ENCODE measurements at regions not wholly inside any gene's neighbourhood (a gene's known extent, or its start where the extent isn't known, plus 50 kb on each side); places are given as distances from the start of the nearest gene placed in this dataset.
"Not testable (repeated sequence)": the region's sequence is repeated elsewhere in the genome, so short reads cannot be mapped to it uniquely, and the experiment has no call there.

GRCh38 chr5:67770431-67771025 is 445.0 kb upstream of the PIK3R1 start:
- H3K27ac ChIP-seq (ENCODE audit: low read depth, low read length) = no peak overlapping the region
- no peak overlapping the region for H3K4me3 ChIP-seq (ENCODE audit: low read depth in 1 of 2, low read length in 2 of 2)
- H3K27me3 ChIP-seq (ENCODE audit: control insufficient read depth in 1 of 2, insufficient read depth in 2 of 2, low read length in 2 of 2) = no peaks in the 10 kb centered on the region
- H3K9me3 ChIP-seq (ENCODE audit: low read length) = no peaks in the 10 kb centered on the region
- H3K4me1 ChIP-seq (ENCODE audit: insufficient read depth, low read length) = peaks cover 11% of the 10 kb centered on the region
- H3K36me3 ChIP-seq (ENCODE audit: insufficient read depth, low read length) = no peaks in the 10 kb centered on the region
- H3K9ac ChIP-seq (ENCODE audit: low read length) = no peak overlapping the region

GRCh38 chr5:67765697-67766096 is 449.9 kb upstream of the PIK3R1 start:
- Histone ChIP-seq H3K9ac (ENCODE audit: low read length) (no peak overlapping the region), H3K36me3 (ENCODE audit: insufficient read depth, low read length) (no peaks in the 10 kb centered on the region), H3K27me3 (ENCODE audit: control insufficient read depth in 1 of 2, insufficient read depth in 2 of 2, low read length in 2 of 2) (no peaks in the 10 kb centered on the region), H3K9me3 (ENCODE audit: low read length) (no peaks in the 10 kb centered on the region), H3K4me1 (ENCODE audit: insufficient read depth, low read length) (peaks cover 4% of the 10 kb centered on the region), H3K4me3 (ENCODE audit: low read depth in 1 of 2, low read length in 2 of 2) (no peak overlapping the region), H3K27ac (ENCODE audit: low read depth, low read length) (no peak overlapping the region)

GRCh38 chr5:67757771-67758170 is 457.8 kb upstream of the PIK3R1 start:
- H3K9me3 ChIP-seq (ENCODE audit: low read length); H3K27ac ChIP-seq (ENCODE audit: low read depth, low read length); H3K4me1 ChIP-seq (ENCODE audit: insufficient read depth, low read length); H3K4me3 ChIP-seq (ENCODE audit: low read depth in 1 of 2, low read length in 2 of 2); H3K36me3 ChIP-seq (ENCODE audit: insufficient read depth, low read length); H3K27me3 ChIP-seq (ENCODE audit: control insufficient read depth in 1 of 2, insufficient read depth in 2 of 2, low read length in 2 of 2); H3K9ac ChIP-seq (ENCODE audit: low read length): not testable (repeated sequence)

- Histone ChIP-seq H3K9ac (ENCODE audit: low read length) (no peak overlapping the region), H3K27ac (ENCODE audit: low read depth, low read length) (no peak overlapping the region), H3K27me3 (ENCODE audit: control insufficient read depth in 1 of 2, insufficient read depth in 2 of 2, low read length in 2 of 2) (no peaks in the 10 kb centered on the region), H3K4me3 (ENCODE audit: low read depth in 1 of 2, low read length in 2 of 2) (no peak overlapping the region), H3K4me1 (ENCODE audit: insufficient read depth, low read length) (no peaks in the 10 kb centered on the region), H3K36me3 (ENCODE audit: insufficient read depth, low read length) (no peaks in the 10 kb centered on the region), H3K9me3 (ENCODE audit: low read length) (no peaks in the 10 kb centered on the region)
These were observed 463.2 kb upstream of the PIK3R1 start for GRCh38 chr5:67752357-67752708.

- H3K9ac ChIP-seq (ENCODE audit: low read length) = no peak overlapping the region
- no peaks in the 10 kb centered on the region for H3K9me3 ChIP-seq (ENCODE audit: low read length)
- H3K27me3 ChIP-seq (ENCODE audit: control insufficient read depth in 1 of 2, insufficient read depth in 2 of 2, low read length in 2 of 2) = no peaks in the 10 kb centered on the region
- H3K36me3 ChIP-seq (ENCODE audit: insufficient read depth, low read length) = no peaks in the 10 kb centered on the region
- H3K27ac ChIP-seq (ENCODE audit: low read depth, low read length) = no peak overlapping the region
- no peaks in the 10 kb centered on the region for H3K4me1 ChIP-seq (ENCODE audit: insufficient read depth, low read length)
- no peak overlapping the region for H3K4me3 ChIP-seq (ENCODE audit: low read depth in 1 of 2, low read length in 2 of 2)
These were observed 467.3 kb upstream of the PIK3R1 start for GRCh38 chr5:67748165-67748690.

GRCh38 chr5:67747096-67747495 is 468.5 kb upstream of the PIK3R1 start:
- H3K4me3 ChIP-seq (ENCODE audit: low read depth in 1 of 2, low read length in 2 of 2) = no peak overlapping the region
- H3K4me1 ChIP-seq (ENCODE audit: insufficient read depth, low read length) = no peaks in the 10 kb centered on the region
- H3K36me3 ChIP-seq (ENCODE audit: insufficient read depth, low read length) = no peaks in the 10 kb centered on the region
- no peaks in the 10 kb centered on the region for H3K27me3 ChIP-seq (ENCODE audit: control insufficient read depth in 1 of 2, insufficient read depth in 2 of 2, low read length in 2 of 2)
- H3K9ac ChIP-seq (ENCODE audit: low read length) = no peak overlapping the region
- H3K27ac ChIP-seq (ENCODE audit: low read depth, low read length) = no peak overlapping the region
- H3K9me3 ChIP-seq (ENCODE audit: low read length) = no peaks in the 10 kb centered on the region

- H3K27ac ChIP-seq (ENCODE audit: low read depth, low read length); H3K9ac ChIP-seq (ENCODE audit: low read length); H3K4me1 ChIP-seq (ENCODE audit: insufficient read depth, low read length); H3K4me3 ChIP-seq (ENCODE audit: low read depth in 1 of 2, low read length in 2 of 2); H3K36me3 ChIP-seq (ENCODE audit: insufficient read depth, low read length); H3K9me3 ChIP-seq (ENCODE audit: low read length); H3K27me3 ChIP-seq (ENCODE audit: control insufficient read depth in 1 of 2, insufficient read depth in 2 of 2, low read length in 2 of 2): not testable (repeated sequence)
These were observed 468.9 kb upstream of the PIK3R1 start for GRCh38 chr5:67746608-67747007.

GRCh38 chr5:67746103-67746502 is 469.5 kb upstream of the PIK3R1 start:
- Histone ChIP-seq H3K4me1 (ENCODE audit: insufficient read depth, low read length) (no peaks in the 10 kb centered on the region), H3K27me3 (ENCODE audit: control insufficient read depth in 1 of 2, insufficient read depth in 2 of 2, low read length in 2 of 2) (no peaks in the 10 kb centered on the region), H3K4me3 (ENCODE audit: low read depth in 1 of 2, low read length in 2 of 2) (no peak overlapping the region), H3K36me3 (ENCODE audit: insufficient read depth, low read length) (no peaks in the 10 kb centered on the region), H3K9ac (ENCODE audit: low read length) (no peak overlapping the region), H3K9me3 (ENCODE audit: low read length) (no peaks in the 10 kb centered on the region), H3K27ac (ENCODE audit: low read depth, low read length) (no peak overlapping the region)

GRCh38 chr5:67732921-67733320 is 482.6 kb upstream of the PIK3R1 start:
- Histone ChIP-seq H3K9me3 (ENCODE audit: low read length) (no peaks in the 10 kb centered on the region), H3K4me3 (ENCODE audit: low read depth in 1 of 2, low read length in 2 of 2) (no peak overlapping the region), H3K36me3 (ENCODE audit: insufficient read depth, low read length) (no peaks in the 10 kb centered on the region), H3K9ac (ENCODE audit: low read length) (no peak overlapping the region), H3K27me3 (ENCODE audit: control insufficient read depth in 1 of 2, insufficient read depth in 2 of 2, low read length in 2 of 2) (no peaks in the 10 kb centered on the region), H3K4me1 (ENCODE audit: insufficient read depth, low read length) (no peaks in the 10 kb centered on the region), H3K27ac (ENCODE audit: low read depth, low read length) (no peak overlapping the region)

- Histone ChIP-seq H3K9ac (ENCODE audit: low read length) (no peak overlapping the region), H3K4me1 (ENCODE audit: insufficient read depth, low read length) (no peaks in the 10 kb centered on the region), H3K27ac (ENCODE audit: low read depth, low read length) (no peak overlapping the region), H3K27me3 (ENCODE audit: control insufficient read depth in 1 of 2, insufficient read depth in 2 of 2, low read length in 2 of 2) (no peaks in the 10 kb centered on the region), H3K9me3 (ENCODE audit: low read length) (no peaks in the 10 kb centered on the region), H3K36me3 (ENCODE audit: insufficient read depth, low read length) (no peaks in the 10 kb centered on the region), H3K4me3 (ENCODE audit: low read depth in 1 of 2, low read length in 2 of 2) (no peak overlapping the region)
These were observed 483.1 kb upstream of the PIK3R1 start for GRCh38 chr5:67732471-67732870.

- H3K36me3 ChIP-seq (ENCODE audit: insufficient read depth, low read length) = no peaks in the 10 kb centered on the region
- no peak overlapping the region for H3K4me3 ChIP-seq (ENCODE audit: low read depth in 1 of 2, low read length in 2 of 2)
- H3K27me3 ChIP-seq (ENCODE audit: control insufficient read depth in 1 of 2, insufficient read depth in 2 of 2, low read length in 2 of 2) = no peaks in the 10 kb centered on the region
- no peaks in the 10 kb centered on the region for H3K4me1 ChIP-seq (ENCODE audit: insufficient read depth, low read length)
- H3K9ac ChIP-seq (ENCODE audit: low read length) = no peak overlapping the region
- no peaks in the 10 kb centered on the region for H3K9me3 ChIP-seq (ENCODE audit: low read length)
- no peak overlapping the region for H3K27ac ChIP-seq (ENCODE audit: low read depth, low read length)
These were observed 483.7 kb upstream of the PIK3R1 start for GRCh38 chr5:67731886-67732285.

GRCh38 chr5:67730917-67731474 is 484.6 kb upstream of the PIK3R1 start:
- Histone ChIP-seq H3K9me3 (ENCODE audit: low read length) (no peaks in the 10 kb centered on the region), H3K27ac (ENCODE audit: low read depth, low read length) (no peak overlapping the region), H3K9ac (ENCODE audit: low read length) (no peak overlapping the region), H3K4me3 (ENCODE audit: low read depth in 1 of 2, low read length in 2 of 2) (no peak overlapping the region), H3K36me3 (ENCODE audit: insufficient read depth, low read length) (no peaks in the 10 kb centered on the region), H3K4me1 (ENCODE audit: insufficient read depth, low read length) (no peaks in the 10 kb centered on the region), H3K27me3 (ENCODE audit: control insufficient read depth in 1 of 2, insufficient read depth in 2 of 2, low read length in 2 of 2) (no peaks in the 10 kb centered on the region)

Data from muscle layer of colon (tissue), 2 donors.